ENCODE measurements at regions not wholly inside any gene's neighbourhood (a gene's known extent, or its start where the extent isn't known, plus 50 kb on each side); places are given as distances from the start of the nearest gene placed in this dataset.

DNA sequence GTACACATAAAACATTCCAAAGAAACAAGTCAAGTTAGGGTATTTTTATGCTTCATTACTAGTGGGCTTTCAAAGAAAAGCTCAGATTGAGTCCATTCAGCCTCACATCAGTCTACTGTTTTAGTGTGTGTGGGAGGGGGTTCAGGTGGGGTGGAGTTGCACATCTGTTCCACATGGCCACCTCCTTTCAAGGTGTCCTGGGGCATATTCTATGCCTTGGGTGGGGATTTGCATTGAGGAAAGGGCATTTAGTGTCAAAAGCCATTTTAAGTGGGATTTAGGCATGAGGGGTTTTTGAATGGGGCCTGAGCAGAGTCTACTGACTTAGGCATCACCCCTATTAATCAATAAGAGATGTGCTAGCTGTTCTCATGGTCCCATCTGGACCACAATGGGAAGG is 983.1 kb downstream of the TLE4 start:
- DNase-seq (ENCODE audit: low read depth in 2 of 2): no peak

DNA sequence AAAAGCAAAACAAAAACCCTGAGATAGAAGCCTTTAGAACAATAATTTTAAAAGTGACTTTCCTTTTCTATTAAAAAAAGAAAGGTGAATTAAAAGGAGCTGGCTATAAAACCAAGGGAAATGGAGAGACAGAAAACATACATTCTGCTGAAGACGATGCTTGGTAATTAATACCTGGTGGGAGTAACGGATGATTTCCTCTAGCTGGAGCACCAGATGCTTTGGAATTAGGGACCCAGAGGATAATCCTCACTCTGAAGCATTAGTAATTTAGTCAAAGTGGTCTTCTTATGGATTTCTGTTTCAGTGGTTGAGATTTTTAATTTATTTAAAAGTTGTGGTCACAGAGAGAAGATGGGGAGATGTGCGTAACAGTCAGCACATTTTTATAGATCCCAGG is 982.5 kb downstream of the TLE4 start:
- no peak for DNase-seq (ENCODE audit: low read depth in 2 of 2)

DNA sequence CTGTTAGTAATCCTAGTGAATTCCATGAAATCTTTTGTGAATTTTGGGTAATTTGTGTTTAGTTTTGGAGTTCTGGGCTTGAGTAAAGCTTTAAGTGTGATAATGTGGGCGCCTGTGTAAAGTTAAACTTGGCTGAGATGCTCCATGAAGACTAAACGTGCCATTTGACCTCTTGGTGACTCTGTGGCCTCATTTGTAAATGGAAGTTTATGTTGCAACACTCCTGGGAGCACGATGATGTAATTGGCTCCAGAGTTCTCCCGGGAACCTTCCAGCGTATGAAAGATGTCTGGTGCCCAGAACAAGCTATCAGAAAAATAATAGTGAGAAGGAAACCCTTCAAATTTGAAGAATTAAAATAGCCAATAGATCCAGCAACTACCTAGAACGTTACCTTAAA is 981.2 kb downstream of the TLE4 start:
- no peak for DNase-seq (ENCODE audit: low read depth in 2 of 2)

DNA sequence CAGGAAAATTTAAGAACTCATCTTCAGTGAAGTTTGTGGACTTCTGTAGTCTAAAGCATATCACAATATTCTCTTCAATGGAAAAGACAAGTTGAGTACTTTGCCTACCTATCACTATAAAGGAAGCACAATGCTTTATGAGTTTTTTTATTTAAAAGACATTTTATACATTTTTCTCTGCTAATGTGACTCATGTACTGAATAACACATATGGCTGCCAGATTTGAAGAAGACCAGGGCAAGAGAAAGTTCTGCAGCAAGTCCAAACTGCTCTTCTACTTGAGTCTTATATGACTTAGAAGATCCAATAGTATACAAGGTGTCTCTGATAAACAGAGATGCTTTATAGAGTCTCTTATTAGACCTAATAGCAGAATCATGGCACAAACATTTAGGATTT is 978.4 kb downstream of the TLE4 start:
- no peak for DNase-seq (ENCODE audit: low read depth in 2 of 2)

DNA sequence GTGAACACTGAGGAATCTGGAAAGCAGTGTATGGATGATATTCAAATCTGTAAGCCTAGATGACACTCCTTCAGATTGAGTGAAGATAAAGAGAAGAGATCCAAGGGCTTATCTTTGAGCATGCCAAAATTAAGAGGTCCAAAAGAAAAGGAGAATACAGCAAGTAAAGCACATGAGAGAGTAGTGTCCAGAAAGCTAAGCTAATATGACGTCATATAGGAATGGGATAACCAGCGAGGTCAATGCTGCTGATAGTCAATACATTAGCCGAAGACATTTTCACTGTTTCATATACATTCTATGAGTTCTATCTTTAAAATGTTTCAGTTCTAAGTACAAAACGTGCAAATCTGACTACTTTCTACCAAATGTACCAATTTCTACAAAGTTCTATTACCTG is 975.8 kb downstream of the TLE4 start:
- DNase-seq (ENCODE audit: low read depth in 2 of 2): no peak

DNA sequence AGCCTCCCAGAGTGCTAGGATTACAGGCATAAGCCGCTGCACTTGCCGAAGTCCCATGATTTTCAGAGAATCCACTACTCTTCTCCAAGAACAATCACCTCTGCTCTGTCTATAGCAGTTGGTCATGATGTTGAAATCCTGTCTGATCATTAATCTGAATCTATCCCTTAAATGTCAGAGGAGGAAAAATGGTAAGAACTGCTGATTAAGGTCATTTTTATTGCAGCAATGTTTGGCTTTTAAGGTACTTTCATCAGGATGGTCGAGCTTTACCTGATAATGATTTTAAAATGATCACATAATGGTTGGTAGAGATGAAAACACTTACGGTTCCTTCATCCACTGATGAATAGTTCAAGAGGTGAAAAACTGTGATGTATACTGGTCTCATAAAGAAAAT is 968.6 kb downstream of the TLE4 start:
- no peak for DNase-seq (ENCODE audit: low read depth in 2 of 2)

DNA sequence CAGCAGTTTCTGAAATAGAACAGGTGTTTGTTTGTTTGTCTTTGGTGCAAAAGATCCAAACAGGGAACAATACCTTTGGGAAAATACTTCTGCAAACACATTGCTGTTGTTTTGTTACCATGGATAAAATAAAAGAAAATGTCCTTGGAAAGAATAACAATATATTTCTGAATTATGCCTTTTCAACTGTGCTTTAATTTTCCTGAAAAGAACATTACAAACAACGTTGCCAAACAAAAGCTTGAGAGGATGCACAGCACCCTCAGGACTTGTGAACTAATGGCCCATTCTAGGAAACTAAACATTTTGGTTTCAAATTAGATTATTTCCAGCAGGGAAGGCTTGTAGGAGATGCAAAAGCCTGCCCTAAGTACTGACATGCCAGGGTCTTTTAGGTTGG is 967.2 kb downstream of the TLE4 start:
- no peak for DNase-seq (ENCODE audit: low read depth in 2 of 2)

DNA sequence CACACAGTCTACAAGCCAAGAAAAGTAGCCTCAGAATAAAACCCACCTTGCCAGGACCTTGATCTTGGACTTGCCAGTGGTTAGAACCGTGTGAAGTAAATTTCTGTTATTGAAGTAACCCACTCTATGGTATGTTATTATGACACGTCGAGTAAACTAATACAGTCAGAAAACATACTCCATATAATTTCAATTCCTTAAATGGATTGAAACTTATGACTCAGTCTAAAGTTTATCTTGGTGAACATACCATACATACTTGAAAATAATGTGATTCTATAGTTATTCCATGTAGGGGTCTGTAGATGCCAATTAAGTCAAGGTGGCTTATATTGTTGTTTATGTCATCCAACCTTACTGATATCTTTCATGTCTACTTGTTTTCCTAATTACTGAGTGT is 950.7 kb downstream of the TLE4 start:
- no peak for DNase-seq (ENCODE audit: low read depth in 2 of 2)

DNA sequence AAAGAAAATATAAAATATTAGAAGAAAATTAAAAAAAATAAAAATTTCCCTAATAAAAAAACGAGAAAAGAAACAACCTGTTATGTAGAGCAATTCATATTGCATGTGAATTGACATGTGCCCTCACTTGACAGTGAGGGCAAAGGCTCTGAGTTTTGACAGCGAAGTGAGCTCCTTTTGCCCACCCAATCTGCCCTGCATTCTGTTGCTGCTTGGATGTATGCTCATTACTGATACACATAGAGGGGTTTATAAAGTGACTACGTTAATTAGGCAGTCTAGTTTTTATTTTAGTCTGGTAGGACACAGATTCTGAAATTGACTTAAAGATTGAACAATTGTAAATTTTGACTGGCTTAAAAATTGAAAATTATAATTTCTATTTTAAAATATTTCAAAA is 949.4 kb downstream of the TLE4 start:
- no peak for DNase-seq (ENCODE audit: low read depth in 2 of 2)

DNA sequence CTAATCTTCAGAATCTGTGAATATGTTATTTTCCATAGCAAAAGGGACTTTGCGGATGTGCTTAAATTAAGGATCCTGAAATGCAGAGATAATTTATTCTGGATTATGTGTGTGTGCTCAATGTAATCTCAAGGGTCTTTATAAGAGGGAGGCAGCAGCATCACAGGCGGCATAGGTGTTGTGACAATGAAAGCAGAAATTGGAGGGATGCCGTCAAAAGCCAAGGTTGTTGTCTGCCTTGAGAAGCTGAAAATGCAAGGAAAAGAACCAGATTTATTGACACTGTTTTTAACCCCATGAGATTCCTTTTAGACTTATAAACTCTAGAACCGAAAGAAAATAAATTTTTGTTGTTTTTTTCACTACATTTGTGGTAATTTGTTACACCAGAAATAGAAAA is 948.5 kb downstream of the TLE4 start:
- no peak for DNase-seq (ENCODE audit: low read depth in 2 of 2)

DNA sequence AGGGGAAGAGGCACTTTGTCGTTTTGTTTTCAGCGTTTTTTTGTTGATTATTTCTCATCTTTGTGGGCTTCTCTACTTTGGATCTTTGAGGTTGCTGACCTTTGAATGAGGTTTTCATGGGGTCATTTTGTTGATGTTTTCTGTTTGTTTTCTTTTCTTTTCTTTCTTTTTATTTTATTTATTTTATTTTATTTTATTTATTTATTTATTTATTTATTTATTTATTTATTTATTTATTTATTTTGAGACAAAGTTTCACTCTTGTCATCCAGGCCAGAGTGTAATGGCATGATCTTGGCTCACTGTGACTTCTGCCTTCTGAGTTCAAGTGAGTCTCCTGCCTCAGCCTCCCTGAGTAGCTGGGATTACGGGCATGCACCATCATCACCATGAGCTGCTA is 946.7 kb downstream of the TLE4 start:
- DNase-seq (ENCODE audit: low read depth in 2 of 2): no peak

DNA sequence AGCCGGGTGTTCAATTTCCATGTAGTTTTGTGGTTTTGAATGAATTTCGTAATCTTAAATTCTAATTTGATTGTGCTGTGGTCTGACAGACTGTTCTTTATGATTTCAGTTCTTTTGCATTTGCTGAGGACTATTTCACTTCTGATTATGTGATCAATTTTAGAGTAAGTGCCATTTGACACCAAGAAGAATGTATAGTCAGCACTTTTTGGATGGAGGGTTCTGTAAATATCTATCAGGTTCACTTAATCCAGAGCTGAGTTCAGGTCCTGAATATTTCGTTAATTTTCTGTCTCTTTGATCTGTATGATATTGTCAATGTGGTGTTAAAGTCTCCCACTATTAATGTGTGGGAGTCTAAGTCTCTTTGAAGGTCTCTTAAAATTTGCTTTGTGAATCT is 944.9 kb downstream of the TLE4 start:
- DNase-seq (ENCODE audit: low read depth in 2 of 2): no peak

DNA sequence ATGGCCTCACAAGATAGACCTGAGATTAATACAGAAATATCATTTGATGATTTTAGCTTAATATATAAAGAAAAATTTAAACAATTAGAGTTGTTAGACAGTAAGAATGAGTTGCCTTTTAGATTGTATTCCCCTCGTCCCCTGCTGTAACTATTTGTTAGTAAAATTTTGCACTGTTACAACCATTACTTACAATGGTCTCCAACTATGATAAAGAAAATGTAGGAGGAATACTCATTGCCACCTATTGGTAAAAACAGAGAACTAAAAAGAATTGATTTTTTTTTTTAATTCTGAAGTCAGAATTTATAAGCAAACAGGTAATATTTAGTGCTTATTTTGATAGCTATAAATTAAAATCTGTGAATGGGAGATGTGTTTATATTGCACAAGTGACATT is 937.6 kb downstream of the TLE4 start:
- no peak for DNase-seq (ENCODE audit: low read depth in 2 of 2)

DNA sequence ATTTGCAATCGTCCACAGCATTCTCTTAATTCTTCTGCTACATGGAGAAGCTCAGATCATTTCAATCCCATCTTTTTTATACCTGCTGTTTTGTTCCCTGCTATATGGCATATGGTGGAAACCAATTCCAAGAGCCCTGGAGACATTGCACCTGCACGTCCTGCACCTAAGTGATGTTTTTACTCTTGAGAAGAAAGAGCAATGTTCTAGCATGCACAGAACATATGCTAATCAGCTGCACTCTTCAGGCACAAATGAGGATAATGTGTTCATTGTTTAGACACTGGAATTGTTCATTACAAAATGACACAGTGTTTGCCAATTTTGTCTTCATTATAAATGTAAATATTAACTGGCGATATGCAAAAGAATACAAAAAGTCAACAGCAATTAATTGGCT is 935.8 kb downstream of the TLE4 start:
- no peak for DNase-seq (ENCODE audit: low read depth in 2 of 2)

DNA sequence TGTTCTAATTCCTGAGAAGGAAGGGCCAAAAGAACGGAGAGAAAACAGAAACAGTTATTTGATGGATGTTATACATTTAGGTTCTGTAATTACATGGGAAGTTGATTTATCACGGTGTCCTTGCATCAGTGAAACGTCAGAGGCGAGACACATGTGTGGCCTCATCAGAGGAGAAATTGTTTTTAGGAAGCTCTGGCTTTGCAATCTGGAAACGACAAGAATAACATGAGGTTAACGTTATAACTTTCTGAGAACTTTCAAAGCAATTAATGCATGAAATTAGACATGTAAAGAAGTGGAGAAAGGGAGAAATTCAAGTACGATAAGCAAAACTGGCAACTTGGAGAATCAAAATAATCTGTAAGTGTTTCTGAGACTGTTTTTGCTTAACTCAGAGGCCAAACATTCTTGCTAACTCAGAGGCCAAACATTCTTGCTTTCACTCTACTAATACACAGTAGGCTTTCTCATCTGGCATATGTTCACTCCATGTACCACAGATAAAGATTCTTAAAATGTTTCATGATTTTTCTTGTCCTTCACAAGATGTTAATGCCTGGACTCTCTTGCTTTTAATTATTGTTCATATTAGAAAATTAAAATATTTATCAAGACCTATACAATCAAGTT is 933.0 kb downstream of the TLE4 start:
- DNase-seq (ENCODE audit: low read depth in 2 of 2): no peak

DNA sequence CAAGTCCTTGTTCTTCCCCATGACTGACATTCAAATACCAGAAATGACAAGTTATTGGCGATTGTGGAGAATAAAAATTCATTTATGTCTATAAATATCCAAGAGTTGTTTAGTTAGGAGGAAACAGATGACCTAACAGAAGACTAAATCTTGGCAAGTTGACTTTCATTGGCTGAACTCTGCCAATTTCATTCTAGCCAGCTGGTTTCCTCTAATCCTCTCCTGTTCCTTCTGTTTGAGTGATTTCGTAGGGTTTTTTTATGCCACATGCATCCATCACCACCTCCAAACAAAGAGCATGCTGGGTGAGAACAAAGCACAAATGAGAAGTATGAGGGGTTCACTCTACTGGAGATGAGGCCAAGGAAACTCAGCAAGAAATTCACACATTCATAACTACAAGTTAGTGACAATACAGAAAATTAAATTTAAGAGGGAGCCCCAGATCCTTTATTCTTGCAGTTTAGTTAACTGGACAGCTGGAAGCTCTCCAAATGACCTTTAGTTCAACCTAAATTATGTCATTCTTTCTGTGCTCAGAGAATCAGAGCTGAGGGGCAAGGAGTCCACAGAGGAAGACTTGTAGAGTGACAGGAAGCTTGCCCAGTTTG is 932.0 kb downstream of the TLE4 start:
- no peak for DNase-seq (ENCODE audit: low read depth in 2 of 2)

DNA sequence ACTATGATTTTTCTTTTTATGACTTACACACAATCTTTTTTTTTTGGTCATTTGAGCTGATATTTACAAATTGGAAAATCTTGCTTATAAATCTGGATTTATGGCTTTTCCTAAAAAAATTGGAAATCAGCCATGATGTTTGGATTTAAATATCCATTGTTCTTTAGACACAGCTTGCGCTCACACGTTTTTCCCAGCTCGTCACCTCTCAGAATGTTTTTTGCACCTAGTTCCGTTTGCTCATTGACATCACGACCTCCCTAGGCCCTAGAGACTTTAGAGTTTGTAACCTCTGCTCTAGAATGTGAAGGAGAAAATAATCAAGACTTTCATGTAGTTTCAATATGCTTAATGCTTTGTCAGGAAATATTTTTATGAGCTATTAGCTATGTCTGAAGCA is 930.5 kb downstream of the TLE4 start:
- no peak for DNase-seq (ENCODE audit: low read depth in 2 of 2)

DNA sequence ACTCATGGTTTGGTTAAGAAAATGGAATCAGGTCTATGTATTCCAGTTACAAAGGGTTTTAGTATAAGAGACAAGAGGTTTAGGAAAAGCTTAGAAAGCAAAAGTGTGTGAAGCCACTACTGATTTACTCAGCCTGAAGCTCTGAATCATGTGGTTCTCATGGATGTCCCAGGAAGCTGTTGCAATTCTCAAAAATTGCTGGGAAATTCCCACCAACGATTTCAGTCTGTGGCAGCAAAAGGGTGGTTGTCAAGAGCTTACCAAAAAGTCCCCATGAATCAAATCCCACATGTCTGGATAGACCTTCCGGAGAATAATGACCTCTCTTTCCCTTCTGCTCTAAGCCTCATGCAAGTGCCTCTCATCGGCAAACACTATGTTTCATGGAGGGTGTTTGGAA is 929.9 kb downstream of the TLE4 start:
- no peak for DNase-seq (ENCODE audit: low read depth in 2 of 2)

DNA sequence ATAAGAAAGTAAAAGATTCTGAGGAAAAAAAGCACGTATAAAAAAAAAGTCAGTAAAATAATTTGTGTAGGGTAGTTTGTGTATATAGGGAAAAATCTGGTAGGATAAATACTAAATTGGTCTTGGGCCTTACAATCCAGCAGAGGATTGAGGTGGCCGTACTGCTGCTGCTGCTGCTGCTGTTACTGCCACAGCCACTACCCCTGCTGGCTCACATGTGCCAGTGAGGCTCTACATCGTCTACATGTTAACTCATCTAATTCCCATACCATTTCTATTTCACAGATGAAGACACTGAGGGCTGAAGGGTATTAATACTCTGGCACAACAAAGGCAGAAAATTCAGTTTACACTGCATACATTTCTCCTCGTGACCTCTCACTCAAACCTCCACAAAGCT is 928.5 kb downstream of the TLE4 start:
- DNase-seq (ENCODE audit: low read depth in 2 of 2): no peak

DNA sequence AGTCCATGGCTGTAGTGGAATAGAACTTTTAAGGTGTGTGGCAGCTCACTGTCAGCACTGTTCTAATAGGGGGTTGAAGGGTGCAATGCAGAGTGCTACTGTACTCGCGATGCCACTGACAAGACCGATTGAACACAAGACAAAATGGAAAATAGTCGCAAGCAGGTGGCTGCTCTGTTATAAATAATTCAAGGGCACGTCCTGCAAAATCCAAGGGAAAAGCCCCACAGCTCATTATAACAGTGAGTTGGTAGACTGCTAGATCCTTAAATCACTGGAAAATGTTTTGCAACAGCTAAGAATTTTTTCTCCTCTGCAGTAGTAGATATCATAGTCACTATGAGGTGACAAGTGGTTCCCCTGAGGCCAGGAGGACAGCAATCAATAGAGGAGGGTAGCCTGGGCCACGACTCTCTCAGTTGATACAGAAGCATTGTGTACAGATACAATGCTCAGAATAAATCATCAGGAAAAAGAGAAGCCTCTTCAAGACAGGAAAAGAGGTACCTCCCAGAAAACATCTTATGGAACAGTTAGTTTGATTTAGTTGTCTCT is 926.3 kb downstream of the TLE4 start:
- no peak for DNase-seq (ENCODE audit: low read depth in 2 of 2)

DNA sequence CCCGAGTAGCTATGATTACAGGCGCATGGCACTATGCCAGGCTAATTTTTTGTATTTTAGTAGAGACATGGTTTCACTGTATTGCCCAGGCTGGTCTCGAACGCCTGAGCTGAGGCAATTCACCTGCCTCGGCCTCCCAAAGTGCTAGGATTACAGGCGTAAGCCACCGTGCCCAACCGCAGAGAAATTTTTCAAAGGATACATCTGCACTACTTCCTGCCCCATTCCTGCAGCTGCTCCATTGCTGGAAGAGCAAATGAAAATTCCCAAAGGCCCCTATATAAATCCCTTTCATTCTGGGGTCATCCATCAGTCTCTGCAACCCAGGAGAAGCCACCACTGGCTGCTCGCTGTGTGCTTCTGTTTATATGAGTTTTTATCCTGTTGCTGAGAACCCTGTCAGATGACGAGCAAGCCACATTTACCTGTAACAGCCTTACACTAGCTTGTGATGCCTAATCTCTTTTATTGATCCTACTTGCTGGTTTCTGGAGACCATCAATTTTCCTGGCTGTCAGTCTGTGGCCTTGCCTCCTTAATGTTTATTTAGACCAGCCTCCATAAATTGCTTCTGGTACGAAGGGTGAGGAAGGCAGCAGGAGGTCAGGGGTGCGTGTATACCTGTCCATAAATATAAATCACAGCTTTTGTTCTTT is 925.3 kb downstream of the TLE4 start:
- no peak for DNase-seq (ENCODE audit: low read depth in 2 of 2)

DNA sequence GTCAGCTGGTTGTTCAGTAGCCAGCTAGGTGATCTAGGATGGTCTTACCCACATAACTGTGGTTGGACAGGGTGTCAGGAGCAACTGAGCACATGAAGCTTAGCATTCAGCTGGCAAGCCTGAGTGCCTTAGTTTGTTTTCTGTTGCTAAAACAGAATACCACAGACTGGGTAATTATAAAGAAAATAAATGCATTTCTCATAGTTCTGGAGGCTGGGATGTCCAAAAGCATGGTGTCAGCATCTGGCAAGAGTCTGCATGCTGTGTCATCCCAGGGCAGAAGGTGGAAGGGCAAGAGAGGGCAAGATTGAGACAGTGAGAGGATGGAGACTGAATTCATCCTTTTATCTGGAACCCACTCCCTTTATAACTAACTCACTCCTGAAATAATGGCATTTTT is 921.5 kb downstream of the TLE4 start:
- no peak for DNase-seq (ENCODE audit: low read depth in 2 of 2)

DNA sequence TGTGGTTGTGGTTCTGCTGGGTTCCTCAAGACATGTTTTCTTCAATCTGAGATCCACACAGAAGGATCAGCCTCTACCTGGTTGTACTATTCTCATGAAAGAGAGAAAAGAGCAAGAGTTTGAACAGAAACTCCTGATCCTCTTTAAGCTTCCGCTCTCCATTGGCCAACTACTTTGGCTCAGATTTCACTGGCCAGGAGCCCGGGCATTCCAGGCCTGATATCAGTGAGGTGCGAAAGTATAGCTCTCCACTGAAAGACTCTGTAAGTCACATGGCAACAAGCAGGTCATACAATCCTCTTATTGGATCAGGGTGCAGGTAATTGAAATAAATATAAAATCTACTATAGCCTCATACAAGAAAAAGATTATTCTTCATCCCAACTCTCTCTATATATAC is 920.5 kb downstream of the TLE4 start:
- no peak for DNase-seq (ENCODE audit: low read depth in 2 of 2)
